ENCODE measurements at regions not wholly inside any gene's neighbourhood (a gene's known extent, or its start where the extent isn't known, plus 50 kb on each side); places are given as distances from the start of the nearest gene placed in this dataset.

- TF ChIP-seq CTCF (IDR thresholded peaks at IDR 0.05) (no peak), POLR2A (IDR thresholded peaks at IDR 0.05; ENCODE audit: low read depth) (no peak)
Measured at GRCh38 chr13:111555903-111556302, 235.5 kb downstream of the TEX29 start.

Data from esophagus muscularis mucosa (tissue), 3 donors.